ENCODE measurements at regions not wholly inside any gene's neighbourhood (a gene's known extent, or its start where the extent isn't known, plus 50 kb on each side); places are given as distances from the start of the nearest gene placed in this dataset.

GRCh38 chr12:11535127-11535526 lies 114.3 kb upstream of the ETV6 start:
- intact Hi-C loops (cut with micrococcal nuclease): no loop called here

DNA sequence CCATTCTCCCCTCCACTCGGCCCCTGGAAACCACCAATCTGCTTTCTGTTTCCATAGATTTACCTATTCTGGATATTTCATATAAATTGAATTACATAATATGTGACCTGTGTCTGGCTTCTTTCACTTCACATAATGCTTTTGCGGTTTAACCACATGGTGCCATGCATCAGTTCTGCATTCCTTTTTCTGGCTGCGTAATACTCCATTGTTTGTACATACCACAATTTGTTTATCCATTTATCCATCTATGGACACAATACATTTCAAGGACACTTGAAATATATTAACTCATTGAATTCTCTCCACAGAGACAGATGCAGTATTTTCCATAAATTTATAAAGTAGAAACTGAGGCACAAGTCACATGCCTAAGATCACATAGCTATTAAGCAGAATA lies 110.3 kb upstream of the ETV6 start:
- intact Hi-C loops (cut with micrococcal nuclease): no loop called here

DNA sequence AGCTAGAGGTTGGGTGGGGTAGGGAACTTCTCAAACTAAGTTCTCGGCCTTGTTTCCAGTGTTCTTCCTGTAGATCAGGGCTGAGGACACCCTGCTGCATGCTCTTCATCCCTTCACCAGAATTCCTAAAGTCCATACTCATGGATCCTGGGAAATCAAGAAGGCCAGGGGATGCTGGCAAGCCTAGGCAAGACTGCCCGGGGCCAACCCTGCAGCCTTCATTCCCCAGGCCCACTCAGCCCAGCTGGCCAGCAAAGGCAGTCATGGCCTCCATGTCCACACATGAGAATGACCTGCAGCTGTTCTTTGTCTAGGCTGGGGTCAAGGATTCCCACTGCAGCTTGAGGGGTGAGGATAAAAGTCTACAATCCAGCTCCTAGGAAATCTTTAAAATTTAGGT lies 109.3 kb upstream of the ETV6 start:
- intact Hi-C loops (cut with micrococcal nuclease): no loop called here

GRCh38 chr12:11540615-11541310 lies 108.7 kb upstream of the ETV6 start:
- intact Hi-C loops (cut with micrococcal nuclease): no loop called here

DNA sequence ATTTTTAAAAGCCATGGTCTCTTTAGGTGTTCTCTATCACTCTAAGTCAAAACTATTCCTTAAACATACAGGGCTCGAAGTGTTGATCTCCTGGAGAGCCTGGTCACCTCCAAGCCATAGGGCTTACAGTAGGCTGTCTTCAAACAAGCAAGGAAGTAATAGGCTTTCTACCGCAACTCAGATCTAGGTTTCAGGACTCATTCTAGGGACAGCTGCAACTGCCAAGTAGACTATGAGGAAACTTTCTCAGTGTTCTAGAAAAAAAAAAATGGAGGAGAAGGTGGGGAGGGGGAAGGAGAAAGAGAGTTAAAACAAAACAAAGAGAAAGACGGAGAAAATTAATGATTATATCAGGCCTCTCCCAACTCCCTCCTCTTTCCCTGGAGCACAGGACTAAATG lies 106.9 kb upstream of the ETV6 start:
- intact Hi-C loops (cut with micrococcal nuclease): no loop called here

- intact Hi-C loops (cut with micrococcal nuclease): no loop called here
These were observed 105.9 kb upstream of the ETV6 start for GRCh38 chr12:11543457-11544158.

- intact Hi-C loops (cut with micrococcal nuclease): loop anchor here (1.0 to 5.0 kb wide), 4 partner anchors 9 to 436 kb away; partner anchors contain the start of gene SMIM10L1
These were observed 103.8 kb upstream of the ETV6 start for GRCh38 chr12:11545484-11546330.

DNA sequence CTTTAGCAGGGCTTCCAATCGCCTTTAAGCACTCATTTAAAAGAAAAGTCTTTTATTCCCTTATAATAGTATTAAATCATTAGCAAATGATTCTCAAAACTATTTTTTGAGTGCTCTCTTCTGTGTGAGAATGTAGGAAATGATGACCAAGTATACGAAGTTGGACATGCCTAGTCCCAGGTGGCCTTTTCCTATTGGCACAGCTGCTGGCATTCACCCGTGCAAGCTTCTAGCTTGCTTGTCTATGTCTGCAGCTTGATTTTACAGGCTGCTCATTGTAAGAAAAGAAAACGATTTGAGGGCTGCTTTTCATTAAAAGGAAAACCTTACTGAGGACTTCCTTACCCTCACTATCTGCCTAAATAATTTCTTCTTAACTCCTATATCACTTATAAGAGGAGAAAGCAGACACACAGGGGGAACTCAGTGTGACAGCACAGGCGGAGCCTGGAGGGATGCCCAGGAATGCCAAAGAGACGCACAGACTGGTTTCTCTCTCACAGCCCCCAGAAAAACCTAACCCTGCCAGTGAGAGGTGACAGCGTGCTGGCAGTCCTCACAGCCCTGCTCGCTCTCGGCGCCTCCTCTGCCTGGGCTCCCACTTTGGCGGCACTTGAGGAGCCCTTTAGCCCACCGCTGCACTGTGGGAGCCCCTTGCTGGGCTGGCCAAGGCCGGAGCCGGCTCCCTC lies 102.7 kb upstream of the ETV6 start:
- intact Hi-C loops (cut with micrococcal nuclease): loop anchor here (1.0 to 5.0 kb wide), 4 partner anchors 8 to 435 kb away; partner anchors contain the start of gene SMIM10L1

DNA sequence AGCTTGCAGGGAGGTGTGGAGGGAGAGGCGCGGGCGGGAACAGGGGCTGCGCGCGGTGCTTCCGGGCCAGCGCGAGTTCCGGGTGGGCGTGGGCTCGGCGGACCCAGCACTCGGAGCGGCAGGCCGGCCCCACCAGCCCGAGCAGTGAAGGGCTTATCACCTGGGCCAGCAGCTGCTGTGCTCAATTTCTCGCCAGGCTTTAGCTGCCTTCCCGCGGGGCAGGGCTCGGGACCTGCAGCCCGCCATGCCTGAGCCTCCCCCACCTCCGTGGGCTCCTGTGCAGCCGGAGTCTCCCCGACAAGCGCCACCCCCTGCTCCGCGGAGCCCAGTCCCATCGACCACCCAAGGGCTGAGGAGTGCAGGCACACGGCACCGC lies 102.2 kb upstream of the ETV6 start:
- intact Hi-C loops (cut with micrococcal nuclease): loop anchor here (5.0 kb wide), 2 partner anchors 45 to 375 kb away; partner anchors contain the start of gene SMIM10L1

DNA sequence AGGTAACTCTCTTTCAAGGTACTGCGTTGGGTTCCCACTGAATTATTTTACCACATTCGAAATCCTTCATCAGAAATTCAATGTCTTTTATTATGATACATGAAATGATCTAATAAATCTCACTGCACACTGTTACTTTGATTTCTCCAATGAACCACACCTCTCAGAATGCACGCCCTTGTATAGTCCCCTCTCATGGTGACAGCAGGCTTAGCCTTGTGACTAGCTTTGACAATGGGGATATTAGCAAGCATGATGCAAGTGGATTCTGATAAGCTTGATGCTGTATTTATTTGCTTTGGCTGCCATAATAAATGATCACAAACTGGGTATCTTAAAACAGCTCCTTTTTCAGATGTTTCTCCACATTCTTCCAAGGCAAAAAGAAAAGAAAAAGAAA lies 100.4 kb upstream of the ETV6 start:
- intact Hi-C loops (cut with micrococcal nuclease): loop anchor here (5.0 kb wide), 2 partner anchors 47 to 377 kb away; partner anchors contain the start of gene SMIM10L1

DNA sequence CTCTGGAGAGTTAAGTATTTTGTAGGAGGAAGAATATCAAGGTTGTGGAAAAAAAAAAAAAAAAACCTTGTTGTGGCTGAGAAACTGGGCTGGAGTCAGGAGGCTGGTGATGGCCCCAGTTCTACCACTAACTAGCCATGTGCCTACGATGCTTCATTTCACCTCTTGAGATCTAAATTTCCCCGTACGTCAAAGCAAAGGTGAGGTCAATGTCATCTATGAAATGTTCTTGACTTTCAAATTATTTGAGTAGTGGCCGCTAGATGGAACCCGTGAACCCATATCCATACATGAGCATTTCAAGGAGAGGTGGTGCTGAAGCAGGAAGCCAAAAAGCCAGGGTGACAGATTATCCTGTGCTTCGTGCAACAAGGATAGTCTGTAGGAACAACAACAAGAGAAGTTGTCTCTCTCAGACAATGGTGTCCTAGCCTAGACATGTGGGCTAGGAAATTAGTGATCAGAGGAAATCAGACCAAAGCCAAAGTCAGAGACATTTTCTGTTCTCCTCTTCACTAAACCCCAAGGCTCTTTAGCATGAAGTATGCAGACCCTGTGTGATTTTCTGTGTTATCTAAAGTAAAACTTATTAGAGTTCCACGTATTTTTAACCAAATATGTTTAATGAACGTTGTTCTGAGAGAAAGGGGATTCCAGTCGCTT lies 95.5 kb upstream of the ETV6 start:
- intact Hi-C loops (cut with micrococcal nuclease): loop anchor here (1.0 kb wide), 2 partner anchors 8 to 27 kb away; no protein-coding TSS in a partner anchor

DNA sequence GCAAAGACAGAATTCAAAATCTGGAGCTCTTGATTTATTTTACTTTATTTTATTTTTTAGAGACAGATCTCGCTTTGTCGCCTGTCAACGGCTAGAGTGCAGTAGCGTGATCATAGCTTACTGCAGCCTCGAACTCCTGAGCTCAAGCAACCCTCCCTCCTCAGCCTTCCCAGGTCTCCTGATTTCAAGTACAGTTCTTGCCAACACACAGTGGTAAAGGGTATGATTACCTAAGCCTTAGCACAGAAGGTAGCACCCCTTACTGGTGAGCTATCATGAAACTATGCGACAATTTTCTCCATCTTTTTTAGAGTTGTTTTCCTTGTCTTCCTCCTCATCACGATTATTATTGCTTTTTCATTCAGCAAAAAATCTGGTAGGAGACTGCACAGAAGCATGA lies 94.3 kb upstream of the ETV6 start:
- intact Hi-C loops (cut with micrococcal nuclease): no loop called here

DNA sequence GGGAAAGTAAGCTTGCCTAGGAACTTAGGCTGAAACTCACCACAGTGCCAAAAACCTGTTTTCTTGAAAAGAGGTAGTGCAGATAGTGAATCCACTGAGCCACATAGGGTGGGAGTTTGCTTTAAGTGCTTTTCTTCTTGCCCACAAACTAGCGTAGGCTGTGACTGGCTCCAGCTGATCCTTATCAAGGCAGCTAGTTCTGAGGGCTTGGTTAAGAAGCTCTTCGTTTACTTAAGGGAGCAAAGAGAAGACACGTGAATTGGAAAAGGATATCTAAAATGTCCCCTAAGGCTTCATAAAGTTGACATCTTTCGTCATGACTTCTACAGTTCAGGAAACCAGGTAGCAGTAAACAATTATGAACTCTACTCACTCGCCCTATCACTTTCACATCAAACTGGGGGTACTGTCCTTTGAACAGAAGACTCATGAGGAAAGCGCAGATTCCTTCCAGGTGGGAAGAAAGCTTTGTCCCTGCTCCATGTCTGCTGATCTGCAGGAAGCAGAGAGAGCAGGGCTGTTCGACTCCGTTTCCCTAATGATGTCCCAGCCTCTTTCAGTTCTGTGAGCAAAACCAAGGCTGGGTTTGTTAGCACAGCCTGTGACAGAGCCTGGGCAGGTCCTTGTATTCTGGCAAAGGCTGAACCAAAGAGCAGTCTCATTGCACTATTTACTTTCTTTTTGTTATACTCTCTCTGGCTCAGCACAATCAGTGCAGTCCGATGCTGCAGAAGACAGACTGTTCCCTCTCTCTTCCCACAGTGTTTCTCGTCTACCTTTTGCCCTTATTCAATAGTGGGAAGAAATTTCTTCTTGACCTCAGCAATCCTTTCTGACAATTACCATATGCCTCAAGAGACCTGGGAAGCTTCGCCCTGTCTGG lies 93.5 kb upstream of the ETV6 start:
- intact Hi-C loops (cut with micrococcal nuclease): no loop called here

DNA sequence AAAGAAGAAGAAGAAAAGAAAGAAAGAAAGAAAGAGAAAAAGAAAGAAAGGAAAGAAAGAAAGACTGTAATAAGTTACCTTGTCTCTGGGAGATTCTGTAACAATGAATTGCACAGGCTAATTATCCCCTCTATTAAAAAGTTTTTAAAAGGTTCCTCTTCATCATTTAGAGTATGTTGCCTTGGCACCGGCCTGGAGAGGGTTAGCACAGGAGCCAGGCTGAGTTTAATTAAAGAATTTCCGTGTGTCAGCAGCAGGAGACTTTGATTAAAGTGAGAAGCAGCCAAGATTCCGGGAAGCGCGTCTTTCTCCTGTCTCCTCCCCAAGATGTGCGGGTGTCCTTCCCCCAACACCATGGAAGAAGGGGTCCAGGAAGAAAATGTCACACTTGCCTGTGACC lies 92.8 kb upstream of the ETV6 start:
- intact Hi-C loops (cut with micrococcal nuclease): no loop called here

DNA sequence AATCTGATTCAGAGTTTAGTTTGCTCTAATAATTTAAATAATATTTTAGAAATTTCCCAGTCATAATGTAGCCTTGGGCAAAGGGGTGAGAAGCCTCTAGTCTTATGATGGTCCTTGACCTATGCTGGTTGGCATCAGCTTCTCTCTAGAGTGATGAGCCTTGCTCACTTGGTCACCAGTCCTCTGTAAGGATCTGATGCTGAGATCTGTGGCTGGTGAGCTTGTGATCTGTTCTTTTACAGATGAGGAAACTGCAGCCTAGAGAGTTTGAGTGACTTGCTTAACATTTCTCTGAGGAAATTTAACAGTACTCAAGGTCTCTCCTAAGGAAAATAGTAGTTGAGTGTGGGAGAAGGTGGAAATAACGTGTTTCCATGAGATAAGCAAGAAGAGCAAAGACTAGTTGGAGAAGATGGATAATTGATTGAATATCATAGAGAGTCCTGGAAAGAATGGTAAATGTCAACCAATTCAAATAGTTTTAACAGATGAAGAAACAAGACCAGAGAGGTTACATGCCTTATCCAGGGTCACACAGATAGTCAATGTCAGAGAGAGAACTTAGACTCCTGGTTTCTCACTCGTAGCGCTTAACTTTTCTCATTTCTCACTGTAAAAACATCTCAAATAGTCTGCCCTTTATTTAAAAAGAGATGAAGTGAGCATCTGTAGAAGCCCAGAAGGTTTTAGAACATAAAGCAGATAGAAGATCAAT lies 89.7 kb upstream of the ETV6 start:
- intact Hi-C loops (cut with micrococcal nuclease): no loop called here

DNA sequence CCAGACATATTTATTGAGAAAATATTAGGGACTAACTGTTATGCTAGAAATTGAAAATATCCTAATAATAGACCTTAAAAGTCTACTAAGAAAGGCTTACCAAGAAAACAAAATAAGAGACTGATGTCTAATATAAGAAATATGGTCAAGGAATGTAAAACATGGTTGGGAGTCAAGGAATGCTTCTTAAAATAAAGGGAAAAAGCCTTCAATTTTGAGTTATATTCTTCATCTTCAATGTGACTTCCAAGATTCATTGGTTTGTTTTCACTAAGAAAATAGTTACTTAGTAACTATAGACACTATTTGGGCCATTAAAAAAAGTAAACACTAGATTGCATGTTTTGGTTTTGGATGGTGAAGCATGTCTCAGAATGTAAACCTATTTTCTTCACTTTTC lies 88.1 kb upstream of the ETV6 start:
- intact Hi-C loops (cut with micrococcal nuclease): no loop called here

- intact Hi-C loops (cut with micrococcal nuclease): no loop called here
These were observed 85.4 kb upstream of the ETV6 start for GRCh38 chr12:11563785-11564739.
